ENCODE measurements at regions not wholly inside any gene's neighbourhood (a gene's known extent, or its start where the extent isn't known, plus 50 kb on each side); places are given as distances from the start of the nearest gene placed in this dataset.

DNA sequence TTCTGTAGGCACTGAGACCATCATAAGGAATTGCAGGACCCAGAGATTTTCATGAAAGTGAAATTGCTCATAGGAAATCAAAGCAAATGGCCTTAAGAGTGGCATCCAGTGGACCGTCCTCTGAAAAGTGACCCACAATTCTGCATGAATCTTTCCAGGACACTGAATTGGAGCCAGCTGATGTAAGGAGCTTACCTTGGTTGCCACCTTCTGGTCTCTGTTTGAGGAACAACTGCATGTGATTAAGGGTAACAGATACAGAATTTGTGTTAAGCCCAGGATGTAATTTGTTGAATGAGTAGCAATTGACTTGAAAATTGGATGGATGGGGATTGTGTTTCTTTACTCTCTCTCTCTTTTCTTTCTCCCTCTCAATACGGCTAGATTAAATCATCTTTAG lies 49.9 kb upstream of the GAS1 start:
- H3K27ac ChIP-seq (ENCODE audit: low read length): no peak overlapping the region
- Mint-ChIP-seq H3K27ac (no peak overlapping the region), H3K9me3 (no peaks in the 10 kb centered on the region), H3K27me3 (ENCODE audit: low read depth in 2 of 2) (peaks cover 0 to 15% of the 10 kb centered on the region in 2 donors), H3K36me3 (no peaks in the 10 kb centered on the region), H3K4me1 (no peaks in the 10 kb centered on the region), H3K4me3 (no peak overlapping the region)
- no peaks in the 10 kb centered on the region for H3K36me3 ChIP-seq (ENCODE audit: control insufficient read depth, insufficient read depth, low read length)
- WGBS (ENCODE audit: insufficient coverage): 89% methylated on average over 1 of the region's 2 CpGs
- TF ChIP-seq, protein P1, sequence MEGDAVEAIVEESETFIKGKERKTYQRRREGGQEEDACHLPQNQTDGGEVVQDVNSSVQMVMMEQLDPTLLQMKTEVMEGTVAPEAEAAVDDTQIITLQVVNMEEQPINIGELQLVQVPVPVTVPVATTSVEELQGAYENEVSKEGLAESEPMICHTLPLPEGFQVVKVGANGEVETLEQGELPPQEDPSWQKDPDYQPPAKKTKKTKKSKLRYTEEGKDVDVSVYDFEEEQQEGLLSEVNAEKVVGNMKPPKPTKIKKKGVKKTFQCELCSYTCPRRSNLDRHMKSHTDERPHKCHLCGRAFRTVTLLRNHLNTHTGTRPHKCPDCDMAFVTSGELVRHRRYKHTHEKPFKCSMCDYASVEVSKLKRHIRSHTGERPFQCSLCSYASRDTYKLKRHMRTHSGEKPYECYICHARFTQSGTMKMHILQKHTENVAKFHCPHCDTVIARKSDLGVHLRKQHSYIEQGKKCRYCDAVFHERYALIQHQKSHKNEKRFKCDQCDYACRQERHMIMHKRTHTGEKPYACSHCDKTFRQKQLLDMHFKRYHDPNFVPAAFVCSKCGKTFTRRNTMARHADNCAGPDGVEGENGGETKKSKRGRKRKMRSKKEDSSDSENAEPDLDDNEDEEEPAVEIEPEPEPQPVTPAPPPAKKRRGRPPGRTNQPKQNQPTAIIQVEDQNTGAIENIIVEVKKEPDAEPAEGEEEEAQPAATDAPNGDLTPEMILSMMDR (IDR thresholded peaks at IDR 0.05): no peak
- no peak for DNase-seq
- ATAC-seq: no peak
- no peaks in the 10 kb centered on the region for H3K9me3 ChIP-seq (ENCODE audit: control insufficient read depth, insufficient read depth, low read length)
- no peaks in the 10 kb centered on the region for H3K4me1 ChIP-seq (ENCODE audit: control insufficient read depth, insufficient read depth, low read length)
- peaks cover 7% of the 10 kb centered on the region for H3K27me3 ChIP-seq (ENCODE audit: control insufficient read depth, insufficient read depth, low read length)
- no peak overlapping the region for H3K4me3 ChIP-seq (ENCODE audit: low read length)
- intact Hi-C loops (cut with micrococcal nuclease): no loop called here

DNA sequence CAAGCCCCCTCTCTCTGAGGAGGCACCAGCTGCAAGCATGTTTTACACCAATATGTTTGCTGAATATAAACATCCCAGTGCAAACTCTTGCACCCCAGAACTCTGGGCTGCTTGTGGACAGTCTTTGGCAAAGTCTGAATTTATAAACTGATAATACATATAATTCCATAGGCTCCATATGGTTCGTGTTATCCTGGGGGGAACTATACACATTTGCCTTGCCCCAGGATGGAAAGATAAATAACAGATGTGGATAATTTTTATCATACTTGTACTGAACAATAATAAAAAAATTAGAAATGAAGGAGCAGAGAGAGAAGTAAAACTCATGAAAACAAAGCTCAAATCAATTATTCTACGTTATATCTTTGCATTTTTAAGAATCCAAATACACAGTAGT lies 50.6 kb upstream of the GAS1 start:
- Histone ChIP-seq H3K4me1 (ENCODE audit: control insufficient read depth, insufficient read depth, low read length) (no peaks in the 10 kb centered on the region), H3K4me3 (ENCODE audit: low read length) (no peak overlapping the region), H3K36me3 (ENCODE audit: control insufficient read depth, insufficient read depth, low read length) (no peaks in the 10 kb centered on the region), H3K27me3 (ENCODE audit: control insufficient read depth, insufficient read depth, low read length) (peaks cover 7% of the 10 kb centered on the region), H3K27ac (ENCODE audit: low read length) (no peak overlapping the region), H3K9me3 (ENCODE audit: control insufficient read depth, insufficient read depth, low read length) (no peaks in the 10 kb centered on the region)
- Mint-ChIP-seq H3K9me3 (no peaks in the 10 kb centered on the region), H3K27me3 (ENCODE audit: low read depth in 2 of 2) (peaks cover 8 to 16% of the 10 kb centered on the region in 2 donors), H3K36me3 (no peaks in the 10 kb centered on the region), H3K27ac (no peak overlapping the region), H3K4me1 (no peaks in the 10 kb centered on the region), H3K4me3 (no peak overlapping the region)
- WGBS (ENCODE audit: insufficient coverage): no CpG with 5 or more reads among the region's 2 CpGs
- DNase-seq: no peak
- TF ChIP-seq, protein P1 (IDR thresholded peaks at IDR 0.05): no peak
- no peak for ATAC-seq
- intact Hi-C loops (cut with micrococcal nuclease): no loop called here

DNA sequence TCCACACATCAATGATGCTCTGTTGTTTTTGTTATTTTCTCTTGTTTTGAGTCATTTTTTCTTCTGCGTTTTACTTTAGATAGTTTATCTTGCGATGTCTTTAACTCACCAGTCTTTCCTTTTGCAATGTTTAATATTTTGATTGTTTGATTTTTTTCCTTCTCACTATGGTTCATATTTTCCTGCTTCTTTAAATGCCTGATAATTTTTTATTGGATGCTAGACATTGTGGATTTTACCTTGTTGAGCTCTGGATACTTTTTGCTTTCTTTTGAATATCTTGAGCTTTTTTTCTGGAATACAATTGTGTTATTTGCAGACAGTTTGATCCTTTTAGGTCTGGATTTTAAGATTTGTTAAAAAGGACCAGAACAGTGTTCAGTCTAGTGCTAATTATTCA lies 55.2 kb upstream of the GAS1 start:
- Histone ChIP-seq H3K4me1 (ENCODE audit: control insufficient read depth, insufficient read depth, low read length) (no peaks in the 10 kb centered on the region), H3K27ac (ENCODE audit: low read length) (no peak overlapping the region), H3K9me3 (ENCODE audit: control insufficient read depth, insufficient read depth, low read length) (no peaks in the 10 kb centered on the region), H3K4me3 (ENCODE audit: low read length) (no peak overlapping the region), H3K27me3 (ENCODE audit: control insufficient read depth, insufficient read depth, low read length) (no peaks in the 10 kb centered on the region), H3K36me3 (ENCODE audit: control insufficient read depth, insufficient read depth, low read length) (no peaks in the 10 kb centered on the region)
- DNase-seq (no peak), ATAC-seq (no peak)
- no peaks in the 10 kb centered on the region for H3K36me3 Mint-ChIP-seq
- intact Hi-C loops (cut with micrococcal nuclease): no loop called here
- WGBS (ENCODE audit: insufficient coverage): no CpG with 5 or more reads among the region's 2 CpGs
- peaks cover 0 to 2% of the 10 kb centered on the region in 2 donors for H3K9me3 Mint-ChIP-seq
- no peak overlapping the region for H3K4me3 Mint-ChIP-seq
- no peak overlapping the region for H3K27ac Mint-ChIP-seq
- H3K27me3 Mint-ChIP-seq (ENCODE audit: low read depth in 2 of 2): peaks cover 21 to 25% of the 10 kb centered on the region in 2 donors
- TF ChIP-seq, protein P1 (IDR thresholded peaks at IDR 0.05): no peak
- H3K4me1 Mint-ChIP-seq: no peaks in the 10 kb centered on the region

DNA sequence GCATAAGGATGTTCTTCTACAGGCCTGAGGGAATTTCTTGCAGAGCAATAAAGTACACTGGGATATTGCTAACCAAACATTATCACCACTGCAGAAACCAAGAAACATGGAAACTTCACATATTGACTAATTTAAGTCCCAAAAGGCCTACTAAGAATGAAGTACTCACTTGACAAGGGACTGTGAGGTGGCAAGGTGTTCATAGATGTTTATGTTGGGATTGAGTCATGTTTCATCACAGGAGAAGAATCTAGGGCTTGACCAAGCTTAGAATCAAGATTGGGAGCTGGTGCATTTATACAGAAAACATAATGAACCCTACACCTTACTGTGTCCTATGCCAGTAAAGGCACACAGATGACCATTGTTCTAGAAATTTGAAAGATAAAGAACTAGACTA lies 56.7 kb upstream of the GAS1 start:
- no peak for ATAC-seq
- TF ChIP-seq, protein P1 (IDR thresholded peaks at IDR 0.05): no peak
- no peaks in the 10 kb centered on the region for H3K4me1 ChIP-seq (ENCODE audit: control insufficient read depth, insufficient read depth, low read length)
- no peak for DNase-seq
- Mint-ChIP-seq H3K27ac (no peak overlapping the region), H3K9me3 (peaks cover 0 to 2% of the 10 kb centered on the region in 2 donors), H3K4me3 (no peak overlapping the region), H3K27me3 (ENCODE audit: low read depth in 2 of 2) (peaks cover 21 to 25% of the 10 kb centered on the region in 2 donors), H3K36me3 (no peaks in the 10 kb centered on the region), H3K4me1 (no peaks in the 10 kb centered on the region)
- no peaks in the 10 kb centered on the region for H3K27me3 ChIP-seq (ENCODE audit: control insufficient read depth, insufficient read depth, low read length)
- no peaks in the 10 kb centered on the region for H3K36me3 ChIP-seq (ENCODE audit: control insufficient read depth, insufficient read depth, low read length)
- no peak overlapping the region for H3K4me3 ChIP-seq (ENCODE audit: low read length)
- H3K9me3 ChIP-seq (ENCODE audit: control insufficient read depth, insufficient read depth, low read length): no peaks in the 10 kb centered on the region
- H3K27ac ChIP-seq (ENCODE audit: low read length): no peak overlapping the region
- intact Hi-C loops (cut with micrococcal nuclease): no loop called here
